Gastrocnemius medialis (tissue), 4 donors: ENCODE measurements at regions not wholly inside any gene's neighbourhood (a gene's known extent, or its start where the extent isn't known, plus 50 kb on each side); places are given as distances from the start of the nearest gene placed in this dataset.

ENCODE experiments used
- ATAC-seq, 2 donors: fragments of 150-250 bp; one replicate each; pipeline ENCODE4 v1.9.1; 2016
- DNase-seq, 2 donors: peaks; one replicate each; pipeline ENCODE4 v3.0.0-alpha.2; 2019
- H3K27ac ChIP-seq, 4 donors: fragments of 200-600 bp; sonication (generic); 1 replicate in 1 of 4; 2 replicates in 3 of 4; pipeline ENCODE4 v1.5.1; 2016 to 2018; ENCODE audit warnings: mild to moderate bottlenecking in 2 of 4, moderate library complexity in 1 of 4
- H3K27me3 ChIP-seq, 3 donors: fragments of 200-600 bp; sonication (generic) in 2 of 3; 1 replicate in 1 of 3; 2 replicates in 2 of 3; pipeline versions ENCODE4 v1.5.1 to v1.6.0; 2016 to 2019; ENCODE audit warnings: mild to moderate bottlenecking in 1 of 3, moderate library complexity in 1 of 3
- H3K36me3 ChIP-seq, 2 donors: fragments of 200-600 bp; sonication (generic) in 1 of 2; one replicate each; pipeline ENCODE4 v1.5.1; 2017 to 2018
- H3K4me1 ChIP-seq, 2 donors: fragments of 200-600 bp; sonication (generic) in 1 of 2; one replicate each; pipeline ENCODE4 v1.5.1; 2016 to 2017; ENCODE audit warnings: mild to moderate bottlenecking in 2 of 2
- H3K4me3 ChIP-seq, 4 donors: fragments of 200-600 bp; sonication (generic) in 3 of 4; 1 replicate in 1 of 4; 2 replicates in 3 of 4; pipeline ENCODE4 v1.5.1; 2016 to 2019; ENCODE audit warnings: mild to moderate bottlenecking in 2 of 4
- H3K9me3 ChIP-seq, 3 donors: fragments of 200-600 bp; sonication (generic) in 2 of 3; 1 replicate in 1 of 3; 2 replicates in 2 of 3; pipeline ENCODE4 v1.5.1; 2016 to 2019
- POLR2A ChIP-seq, 2 donors: fragments of 450-650 bp; IDR thresholded peaks; one replicate each; pipeline ENCODE4 v1.6.1; 2017; ENCODE audit warnings: antibody characterized with exemption in 2 of 2, mild to moderate bottlenecking in 2 of 2, moderate library complexity in 2 of 2
- in situ Hi-C, 4 donors: fragments of 200-750 bp; cut with MboI; loops; one replicate each; pipeline versions ENCODE4 v1.15.0 to v1.8.0; 2017; ENCODE audit warnings: low sequenced_read_pairs in 4 of 4
- intact Hi-C: fragments of 100-400 bp; cut with DNase I; formaldehyde crosslinking; loops from one replicate; pipeline ENCODE4 v1.15.1; 2023; ENCODE audit warnings: low total_unique reads
- TF ChIP-seq, protein P1 (sequence below), 5 experiments: fragments of 450-650 bp in 3 of 5; fragments of 200-600 bp in 2 of 5; sonication (generic) in 2 of 5; IDR thresholded peaks in 4 of 5; conservative IDR thresholded peaks in 1 of 5; 1 replicate in 4 of 5; 2 replicates in 1 of 5; pipeline ENCODE4 v1.5.1; 2016 to 2019; ENCODE audit warnings: antibody characterized with exemption in 5 of 5, mild to moderate bottlenecking in 3 of 5, moderate library complexity in 3 of 5

DNA sequence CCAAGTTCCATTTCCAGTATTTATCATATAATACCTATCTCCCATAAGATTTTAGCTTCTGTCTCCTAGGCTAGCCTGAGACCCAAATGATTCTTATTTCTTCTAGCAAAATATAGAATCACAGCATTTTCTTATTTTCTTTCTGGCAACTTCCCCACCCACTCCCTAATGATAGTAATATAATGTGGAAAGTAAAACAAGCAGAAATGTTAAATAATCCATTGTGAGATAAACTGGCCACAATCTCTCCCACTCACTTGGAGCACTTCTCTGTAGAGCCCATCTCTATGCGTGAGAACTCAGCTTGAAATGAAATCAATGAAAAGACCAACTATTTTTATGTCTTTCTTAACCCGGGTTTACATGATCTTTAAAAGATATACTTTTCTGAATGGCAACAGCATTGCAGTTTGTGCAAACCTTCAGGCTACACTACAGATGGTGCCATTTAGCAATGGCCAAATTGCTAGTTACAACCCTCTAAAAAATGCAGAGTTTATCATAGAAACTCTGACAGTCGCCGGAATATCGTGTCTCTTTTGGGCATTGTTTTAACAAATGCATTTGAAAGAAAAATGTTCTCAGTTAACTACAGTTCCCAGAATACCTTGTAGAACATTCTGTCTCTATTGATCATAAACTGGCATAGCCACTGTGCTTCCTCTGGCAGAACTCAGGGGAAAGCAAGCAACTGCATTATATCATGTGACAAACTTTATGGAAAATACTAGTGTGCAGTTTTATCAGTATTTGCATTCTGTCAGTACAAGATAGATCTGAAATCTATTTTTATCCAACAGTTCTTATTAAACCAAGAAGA lies 1407.4 kb upstream of the ZEB2 start:
- Histone ChIP-seq H3K36me3 (no peaks in the 10 kb centered on the region), H3K4me3 (no peak overlapping the region), H3K27me3 (no peaks in the 10 kb centered on the region), H3K9me3 (no peaks in the 10 kb centered on the region), H3K4me1 (no peaks in the 10 kb centered on the region), H3K27ac (no peak overlapping the region)
- ATAC-seq (no peak), DNase-seq (no peak)
- TF ChIP-seq, protein P1, sequence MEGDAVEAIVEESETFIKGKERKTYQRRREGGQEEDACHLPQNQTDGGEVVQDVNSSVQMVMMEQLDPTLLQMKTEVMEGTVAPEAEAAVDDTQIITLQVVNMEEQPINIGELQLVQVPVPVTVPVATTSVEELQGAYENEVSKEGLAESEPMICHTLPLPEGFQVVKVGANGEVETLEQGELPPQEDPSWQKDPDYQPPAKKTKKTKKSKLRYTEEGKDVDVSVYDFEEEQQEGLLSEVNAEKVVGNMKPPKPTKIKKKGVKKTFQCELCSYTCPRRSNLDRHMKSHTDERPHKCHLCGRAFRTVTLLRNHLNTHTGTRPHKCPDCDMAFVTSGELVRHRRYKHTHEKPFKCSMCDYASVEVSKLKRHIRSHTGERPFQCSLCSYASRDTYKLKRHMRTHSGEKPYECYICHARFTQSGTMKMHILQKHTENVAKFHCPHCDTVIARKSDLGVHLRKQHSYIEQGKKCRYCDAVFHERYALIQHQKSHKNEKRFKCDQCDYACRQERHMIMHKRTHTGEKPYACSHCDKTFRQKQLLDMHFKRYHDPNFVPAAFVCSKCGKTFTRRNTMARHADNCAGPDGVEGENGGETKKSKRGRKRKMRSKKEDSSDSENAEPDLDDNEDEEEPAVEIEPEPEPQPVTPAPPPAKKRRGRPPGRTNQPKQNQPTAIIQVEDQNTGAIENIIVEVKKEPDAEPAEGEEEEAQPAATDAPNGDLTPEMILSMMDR (IDR thresholded peaks at IDR 0.05 in 4 of 5, conservative IDR thresholded peaks at IDR 0.05 in 1 of 5) = no peak
- no peak for TF ChIP-seq POLR2A (IDR thresholded peaks at IDR 0.05)
- in situ Hi-C loops = no loop called here
- intact Hi-C loops = no loop called here

DNA sequence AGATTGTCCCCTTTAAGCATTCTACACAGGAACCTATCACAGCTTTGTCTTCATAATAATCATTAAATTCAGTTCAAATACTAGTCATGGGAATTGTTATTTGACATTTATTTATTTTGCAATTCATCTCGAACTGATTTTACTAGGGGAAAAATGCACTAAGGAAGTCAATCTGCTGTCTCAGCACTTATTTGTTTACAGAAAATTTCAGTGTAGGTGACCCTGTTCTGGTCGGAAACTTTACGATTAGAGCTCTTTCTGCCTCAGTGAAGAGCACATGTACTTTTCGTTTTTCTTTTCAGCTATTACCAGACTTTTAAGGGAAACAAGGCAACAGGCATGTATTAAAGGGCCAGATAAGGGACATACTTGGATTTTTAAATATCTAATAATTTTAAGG lies 1405.7 kb upstream of the ZEB2 start:
- ATAC-seq = no peak
- Histone ChIP-seq H3K27me3 (no peaks in the 10 kb centered on the region), H3K27ac (no peak overlapping the region), H3K9me3 (no peaks in the 10 kb centered on the region), H3K36me3 (no peaks in the 10 kb centered on the region), H3K4me1 (no peaks in the 10 kb centered on the region), H3K4me3 (no peak overlapping the region)
- in situ Hi-C loops = no loop called here
- no peak for DNase-seq
- intact Hi-C loops = no loop called here
- TF ChIP-seq, protein P1 (IDR thresholded peaks at IDR 0.05 in 4 of 5, conservative IDR thresholded peaks at IDR 0.05 in 1 of 5) = no peak
- TF ChIP-seq POLR2A (IDR thresholded peaks at IDR 0.05) = no peak

DNA sequence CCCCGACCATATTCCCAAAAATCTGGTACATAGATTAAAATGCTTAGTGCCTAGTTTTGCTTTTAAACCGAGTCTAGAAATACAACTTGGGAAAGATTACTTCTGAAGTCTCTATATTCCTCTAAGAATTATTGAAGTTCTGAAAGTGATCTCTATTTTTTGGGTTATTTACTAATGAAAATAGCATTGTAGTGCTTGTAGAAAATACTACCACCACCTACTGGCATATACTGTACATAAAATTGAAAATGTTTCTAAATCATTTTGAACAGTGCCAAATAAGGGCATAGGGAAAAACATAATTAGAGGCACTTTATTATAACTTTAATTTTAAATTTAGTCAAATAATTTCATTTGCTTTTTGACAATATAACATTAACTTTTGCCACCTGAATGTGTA lies 1399.6 kb upstream of the ZEB2 start:
- no peak for DNase-seq
- Histone ChIP-seq H3K4me3 (no peak overlapping the region), H3K36me3 (no peaks in the 10 kb centered on the region), H3K9me3 (no peaks in the 10 kb centered on the region), H3K27ac (no peak overlapping the region), H3K27me3 (no peaks in the 10 kb centered on the region), H3K4me1 (no peaks in the 10 kb centered on the region)
- intact Hi-C loops (no loop called here), in situ Hi-C loops (no loop called here)
- no peak for TF ChIP-seq POLR2A (IDR thresholded peaks at IDR 0.05)
- TF ChIP-seq, protein P1 (IDR thresholded peaks at IDR 0.05 in 4 of 5, conservative IDR thresholded peaks at IDR 0.05 in 1 of 5) = no peak
- ATAC-seq = no peak

DNA sequence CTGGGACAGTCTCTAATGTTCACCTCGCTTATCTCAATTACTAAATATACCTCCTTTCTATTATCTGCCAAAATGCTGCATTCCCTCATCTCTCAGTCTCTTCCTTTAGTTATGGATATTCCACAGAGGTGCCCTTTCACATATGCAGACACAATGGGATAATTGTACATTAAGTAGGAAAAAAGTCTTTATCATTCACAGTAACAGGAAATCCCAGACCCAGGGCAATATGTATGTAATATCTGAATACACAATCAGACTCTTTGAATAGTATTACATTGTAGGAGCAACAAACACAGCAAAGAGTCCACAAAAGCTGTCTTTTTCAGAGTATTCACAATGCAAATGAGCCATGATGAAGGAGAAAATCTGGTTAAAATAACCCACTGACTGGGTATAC lies 1399.0 kb upstream of the ZEB2 start:
- Histone ChIP-seq H3K4me1 (no peaks in the 10 kb centered on the region), H3K36me3 (no peaks in the 10 kb centered on the region), H3K9me3 (no peaks in the 10 kb centered on the region), H3K4me3 (no peak overlapping the region), H3K27ac (no peak overlapping the region), H3K27me3 (no peaks in the 10 kb centered on the region)
- no peak for ATAC-seq
- in situ Hi-C loops = no loop called here
- intact Hi-C loops = no loop called here
- TF ChIP-seq, protein P1 (IDR thresholded peaks at IDR 0.05 in 4 of 5, conservative IDR thresholded peaks at IDR 0.05 in 1 of 5) = no peak
- TF ChIP-seq POLR2A (IDR thresholded peaks at IDR 0.05) = no peak
- DNase-seq = no peak

DNA sequence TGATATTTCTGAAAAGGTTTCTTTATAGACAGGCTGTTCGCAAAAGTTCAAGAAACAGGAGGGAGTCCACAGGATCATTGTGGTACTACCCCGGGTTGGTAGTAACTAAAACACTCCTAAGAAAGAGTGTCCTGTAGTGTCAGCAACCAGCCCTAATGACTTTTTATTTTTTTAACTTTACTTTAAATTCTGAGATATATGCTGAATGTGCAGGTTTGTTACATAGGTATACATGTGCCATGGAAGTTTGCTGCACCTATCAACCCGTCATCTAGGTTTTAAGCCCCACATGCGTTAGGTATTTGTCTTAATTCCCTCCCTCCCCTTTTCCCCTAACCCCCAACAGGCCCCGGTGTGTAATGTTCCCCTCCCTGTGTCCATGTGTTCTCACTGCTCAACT lies 1396.9 kb upstream of the ZEB2 start:
- no peaks in the 10 kb centered on the region for H3K36me3 ChIP-seq
- ATAC-seq (no peak), DNase-seq (no peak)
- TF ChIP-seq POLR2A (IDR thresholded peaks at IDR 0.05) = no peak
- TF ChIP-seq, protein P1 (IDR thresholded peaks at IDR 0.05 in 4 of 5, conservative IDR thresholded peaks at IDR 0.05 in 1 of 5) = no peak
- no peak overlapping the region for H3K27ac ChIP-seq
- H3K4me3 ChIP-seq = no peak overlapping the region
- H3K27me3 ChIP-seq = no peaks in the 10 kb centered on the region
- H3K4me1 ChIP-seq = no peaks in the 10 kb centered on the region
- in situ Hi-C loops (no loop called here), intact Hi-C loops (no loop called here)
- H3K9me3 ChIP-seq = no peaks in the 10 kb centered on the region
